Vagina (tissue), 2 donors: ENCODE measurements at regions not wholly inside any gene's neighbourhood (a gene's known extent, or its start where the extent isn't known, plus 50 kb on each side); places are given as distances from the start of the nearest gene placed in this dataset.

Experiments
- CTCF ChIP-seq, 3 experiments: fragments of 450-650 bp in 2 of 3; fragments of 200-600 bp in 1 of 3; sonication (generic) in 1 of 3; IDR thresholded peaks; one replicate each; pipeline ENCODE4 v1.5.1; 2017 to 2019; ENCODE audit warnings: antibody characterized with exemption in 3 of 3, mild to moderate bottlenecking in 2 of 3, moderate library complexity in 2 of 3
- POLR2A ChIP-seq, 2 donors: fragments of 450-650 bp; IDR thresholded peaks; one replicate each; pipeline ENCODE4 v1.6.1; 2017; ENCODE audit warnings: antibody characterized with exemption in 2 of 2, mild to moderate bottlenecking in 2 of 2, moderate library complexity in 2 of 2

GRCh38 chr5:68805444-68805843, 288.4 kb upstream of the SLC30A5 start:
- TF ChIP-seq CTCF (IDR thresholded peaks at IDR 0.05) (no peak), POLR2A (IDR thresholded peaks at IDR 0.05) (no peak)
